HG03442 (cell line): ENCODE measurements at regions not wholly inside any gene's neighbourhood (a gene's known extent, or its start where the extent isn't known, plus 50 kb on each side); places are given as distances from the start of the nearest gene placed in this dataset.
"Not testable (repeated sequence)": the region's sequence is repeated elsewhere in the genome, so short reads cannot be mapped to it uniquely, and the experiment has no call there.

Experiments
- ATAC-seq: cut with Tn5 transposase; IDR thresholded peaks from one replicate; pipeline ENCODE4 v1.9.1; 2021; ENCODE audit warnings: mild to moderate bottlenecking, moderate library complexity; ENCODE audit not compliant: unreplicated experiment

DNA sequence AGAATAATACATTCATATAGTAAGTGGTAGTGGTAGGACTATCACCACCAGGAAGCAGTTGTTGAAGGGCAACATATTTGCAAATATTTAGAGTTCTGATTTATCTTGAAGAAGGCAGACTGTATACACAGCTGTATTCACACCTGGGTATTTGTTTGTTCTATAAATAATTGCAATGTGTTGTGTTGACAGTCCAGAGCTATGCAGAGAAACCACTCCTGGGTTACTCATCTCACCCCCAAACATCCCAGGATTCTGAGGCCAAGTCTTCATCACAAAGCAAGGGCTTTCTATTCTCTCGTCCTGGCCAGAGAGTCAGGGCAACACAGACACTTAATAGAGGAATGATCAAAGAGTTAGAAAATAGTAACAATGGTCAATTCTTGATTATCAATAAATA lies 102.1 kb upstream of the FAT3 start:
- no peak for ATAC-seq

DNA sequence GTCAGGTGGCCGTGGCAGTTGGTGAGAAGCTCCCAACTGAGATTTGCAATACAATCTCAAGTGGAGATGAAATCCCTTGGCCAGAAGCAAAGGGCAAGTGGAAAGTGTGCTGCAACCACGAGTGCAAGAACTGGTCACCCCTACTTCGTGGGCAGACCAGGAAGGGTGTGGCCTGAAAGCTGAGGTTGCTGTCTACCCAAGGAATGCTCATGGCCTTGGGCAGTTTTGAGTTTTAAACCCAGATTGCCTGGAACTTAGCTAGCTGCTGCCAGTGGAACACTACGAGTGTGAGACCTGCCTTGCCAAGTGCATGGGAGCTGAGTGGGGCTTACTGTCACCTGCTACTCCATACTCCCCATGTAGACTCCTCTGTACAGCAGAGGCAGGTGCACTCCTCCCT lies 113.3 kb upstream of the FAT3 start:
- no peak for ATAC-seq

DNA sequence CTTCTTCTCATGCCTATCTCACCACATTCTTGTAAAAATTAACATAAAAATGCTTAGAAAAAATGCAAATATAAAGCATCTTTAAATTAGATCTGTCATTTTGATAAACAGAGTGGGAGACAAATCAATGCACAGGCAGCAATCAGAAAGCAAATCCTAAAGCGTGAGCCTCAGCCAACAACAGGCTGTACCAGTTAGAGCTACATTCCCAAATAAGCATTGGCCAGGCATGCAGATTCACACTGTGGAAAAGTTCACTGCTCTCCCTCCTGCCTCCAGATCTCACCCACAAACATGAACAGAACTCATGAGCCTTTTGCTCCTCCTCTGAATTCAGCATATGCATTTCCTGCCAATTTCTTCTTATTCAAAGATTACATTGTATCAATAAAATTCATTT lies 115.2 kb upstream of the FAT3 start:
- ATAC-seq: no peak

DNA sequence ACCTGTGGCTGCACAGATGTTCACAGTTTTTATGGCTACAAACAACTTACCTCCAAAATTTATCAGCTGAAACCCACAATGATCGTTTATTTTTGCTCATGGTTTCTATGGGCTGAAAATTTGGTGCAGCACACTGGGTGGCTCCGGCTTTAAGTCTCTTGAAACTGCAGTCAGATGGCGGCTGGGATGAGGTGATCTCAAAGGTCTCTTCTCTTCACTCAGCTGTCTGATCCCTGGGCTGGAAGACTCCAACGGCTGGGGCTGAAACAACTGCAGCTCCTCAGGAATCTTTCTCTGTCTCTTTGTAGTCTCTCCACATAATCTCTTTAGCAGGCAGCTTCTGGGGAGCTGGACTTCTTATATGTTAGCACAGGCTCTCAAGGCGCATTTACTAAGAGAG lies 117.3 kb upstream of the FAT3 start:
- no peak for ATAC-seq

DNA sequence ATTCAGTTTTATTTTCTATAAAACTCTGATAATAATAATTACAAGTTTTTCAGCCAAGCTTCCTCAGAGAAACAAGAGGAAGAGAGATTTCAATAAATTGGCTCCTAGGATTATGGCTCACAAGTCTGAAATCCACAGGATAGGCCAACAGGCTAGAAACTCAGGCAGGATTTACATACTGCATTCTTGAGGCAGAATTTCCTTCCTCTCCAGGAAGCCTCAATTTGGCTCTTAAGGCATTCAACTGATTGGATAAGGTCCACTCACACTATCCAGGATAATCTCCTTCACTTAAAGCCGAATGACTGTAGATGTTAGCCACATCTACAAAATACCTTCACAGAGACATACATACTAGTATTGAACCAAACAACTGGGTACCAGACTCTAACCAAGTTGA lies 120.3 kb upstream of the FAT3 start:
- ATAC-seq: no peak

DNA sequence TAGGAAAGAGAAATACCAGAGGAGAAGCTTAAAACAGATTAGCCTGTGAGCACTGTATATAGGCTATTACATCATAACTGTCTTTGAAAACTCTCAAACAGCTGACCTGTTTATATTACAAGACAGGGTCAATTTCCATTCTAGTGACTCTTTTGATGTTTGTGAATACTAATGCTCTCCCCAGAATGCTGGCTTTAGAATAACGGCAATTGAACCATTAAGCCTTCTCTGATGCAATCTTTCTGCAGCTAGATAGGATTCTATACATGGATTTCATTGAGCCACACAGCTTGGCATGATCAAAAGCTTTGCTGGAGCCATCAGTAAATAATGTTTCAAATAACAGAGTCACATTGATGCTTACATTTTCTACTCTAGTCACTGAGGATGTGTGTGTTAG lies 122.7 kb upstream of the FAT3 start:
- no peak for ATAC-seq

DNA sequence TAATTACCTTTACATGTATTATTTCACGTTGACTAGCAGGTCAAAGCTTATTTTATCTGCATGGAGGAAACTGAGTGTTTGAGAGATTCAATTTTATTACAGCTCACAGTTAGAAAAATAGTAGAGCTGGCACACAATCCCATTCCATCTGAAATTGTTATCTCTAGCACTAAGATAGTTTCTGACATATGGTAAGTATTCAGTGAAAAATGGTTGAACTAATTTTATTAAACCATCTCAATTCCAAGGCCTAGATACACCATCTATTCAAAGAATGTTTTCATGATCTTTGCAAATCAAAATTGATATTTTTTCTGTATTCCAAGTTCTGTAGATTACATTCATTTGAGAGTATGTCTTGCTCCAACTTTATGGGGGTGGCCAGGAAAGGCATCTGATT lies 125.4 kb upstream of the FAT3 start:
- no peak for ATAC-seq

DNA sequence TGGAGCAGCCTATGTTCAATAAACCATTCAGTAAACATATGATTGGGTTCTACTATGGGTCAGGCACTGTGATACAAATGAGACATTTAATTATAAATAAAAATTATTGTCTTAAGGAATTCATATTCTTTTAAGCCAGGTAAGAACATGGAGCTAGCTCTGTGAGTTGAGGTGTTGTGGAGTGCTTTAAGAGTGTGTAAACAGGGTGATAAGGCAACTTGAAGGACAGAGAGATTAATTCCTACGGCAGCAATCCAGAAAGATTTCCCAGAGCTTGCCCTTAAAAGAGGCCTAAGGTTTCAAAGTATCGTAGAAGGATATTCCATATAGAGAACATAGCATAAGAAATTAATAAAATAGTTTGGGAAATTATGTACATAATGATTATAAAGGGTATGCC lies 126.4 kb upstream of the FAT3 start:
- no peak for ATAC-seq

DNA sequence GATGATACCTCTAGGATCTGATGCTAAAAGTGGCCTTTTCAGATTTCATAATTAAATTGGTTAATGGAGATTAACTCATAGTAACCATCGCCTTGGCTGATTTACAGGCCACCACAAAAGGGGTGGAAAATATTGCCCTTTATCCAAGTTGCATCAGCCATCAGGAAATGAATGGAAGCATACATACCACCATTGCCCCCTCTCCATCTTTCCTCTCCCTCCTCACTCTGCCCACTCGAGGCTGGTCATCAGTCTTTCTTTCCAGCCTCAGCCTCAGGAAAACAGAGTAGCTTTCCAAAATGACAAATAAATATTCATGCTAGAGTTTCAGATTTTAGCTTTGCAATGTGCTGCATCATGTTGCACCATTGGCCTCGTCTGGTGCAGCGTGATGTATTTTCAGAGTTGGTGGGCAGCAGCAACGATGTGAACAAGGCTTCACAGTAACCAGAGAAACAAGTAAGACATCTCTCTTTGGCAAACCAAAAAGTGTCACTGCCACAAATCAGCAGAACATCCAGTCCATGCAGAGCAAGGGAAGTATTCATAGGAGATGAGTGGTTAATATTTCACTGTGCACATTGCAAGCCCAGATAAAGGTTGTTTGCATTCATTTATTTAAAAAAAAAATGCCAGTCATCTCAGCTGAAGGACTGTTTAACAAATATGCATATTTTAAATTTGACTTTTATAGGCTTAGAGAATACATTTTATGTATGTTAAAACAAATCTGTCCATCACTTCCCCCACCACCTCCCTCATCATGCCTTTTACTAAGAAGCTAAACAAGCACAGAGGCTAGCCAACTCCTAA lies 136.7 kb upstream of the FAT3 start:
- no peak for ATAC-seq

DNA sequence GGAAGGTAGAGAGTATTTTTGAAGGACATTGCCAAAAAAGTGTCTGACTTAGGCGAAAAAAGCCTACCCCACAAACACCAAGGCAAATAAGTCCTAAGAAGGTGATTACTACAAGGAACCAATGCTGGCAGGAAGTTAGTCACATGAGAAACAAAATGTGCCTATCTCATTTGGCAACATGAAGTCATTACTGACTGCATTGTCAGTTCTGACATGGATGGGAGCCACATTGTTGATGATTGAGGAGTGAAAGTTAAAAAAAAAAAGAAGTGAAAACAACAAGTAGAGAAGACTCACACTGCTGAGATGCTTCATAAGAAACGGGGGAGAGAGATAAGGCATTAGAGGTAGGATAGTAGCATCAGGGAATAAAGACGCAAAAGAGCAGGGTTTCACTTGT lies 141.5 kb upstream of the FAT3 start:
- no peak for ATAC-seq

DNA sequence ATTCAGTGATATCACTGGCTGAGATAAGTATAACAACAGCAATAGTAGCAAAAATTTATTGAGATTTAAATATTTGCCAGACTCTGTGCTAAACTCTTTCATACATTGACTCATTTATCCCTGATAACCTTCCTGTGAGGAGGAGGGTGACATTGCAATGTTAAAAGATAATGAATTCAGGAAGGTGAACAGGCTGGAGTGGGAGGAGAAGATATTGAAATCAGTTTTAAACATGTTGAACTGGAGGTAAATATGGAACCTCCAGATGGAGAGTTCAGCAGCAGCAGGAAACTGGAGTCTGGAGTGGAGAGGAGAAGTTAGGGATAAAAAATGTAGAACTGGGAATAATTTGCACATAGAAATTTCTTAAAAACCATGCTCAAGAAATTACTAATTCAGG lies 142.0 kb upstream of the FAT3 start:
- ATAC-seq: no peak

DNA sequence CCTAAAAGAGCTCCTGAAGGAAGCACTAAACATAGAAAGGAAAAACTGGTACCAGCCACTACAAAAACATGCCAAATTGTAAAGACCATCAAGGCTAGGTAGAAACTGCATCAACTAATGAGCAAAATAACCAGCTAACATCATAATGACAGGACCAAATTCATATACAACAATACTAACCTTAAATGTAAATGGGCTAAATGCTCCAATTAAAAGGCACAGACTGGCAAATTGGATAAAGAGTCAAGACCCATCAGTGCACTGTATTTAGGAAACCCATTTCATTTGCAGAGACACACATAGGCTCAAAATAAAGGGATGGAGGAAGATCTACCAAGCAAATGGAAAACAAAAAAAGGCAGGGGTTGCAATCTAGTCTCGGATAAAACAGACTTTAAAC lies 150.1 kb upstream of the FAT3 start:
- ATAC-seq: not testable (repeated sequence)

DNA sequence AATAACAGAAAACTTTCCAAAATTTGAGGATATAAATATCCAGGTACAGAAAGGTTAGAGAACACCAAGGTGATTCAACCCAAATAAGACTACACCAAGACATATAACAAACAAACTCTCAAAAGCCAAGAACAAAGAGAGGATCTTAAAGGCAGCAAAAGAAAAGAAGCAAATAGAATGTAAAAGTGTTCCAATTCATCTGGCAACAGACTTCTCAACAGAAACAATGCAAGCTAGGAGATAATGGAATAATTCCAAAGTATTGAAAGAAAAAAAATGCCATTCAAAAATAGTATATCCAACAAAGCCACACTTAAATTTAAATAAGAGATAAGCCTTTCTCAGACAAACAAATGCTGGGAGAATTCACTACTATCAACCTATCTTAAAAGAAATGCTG lies 153.0 kb upstream of the FAT3 start:
- ATAC-seq: no peak

DNA sequence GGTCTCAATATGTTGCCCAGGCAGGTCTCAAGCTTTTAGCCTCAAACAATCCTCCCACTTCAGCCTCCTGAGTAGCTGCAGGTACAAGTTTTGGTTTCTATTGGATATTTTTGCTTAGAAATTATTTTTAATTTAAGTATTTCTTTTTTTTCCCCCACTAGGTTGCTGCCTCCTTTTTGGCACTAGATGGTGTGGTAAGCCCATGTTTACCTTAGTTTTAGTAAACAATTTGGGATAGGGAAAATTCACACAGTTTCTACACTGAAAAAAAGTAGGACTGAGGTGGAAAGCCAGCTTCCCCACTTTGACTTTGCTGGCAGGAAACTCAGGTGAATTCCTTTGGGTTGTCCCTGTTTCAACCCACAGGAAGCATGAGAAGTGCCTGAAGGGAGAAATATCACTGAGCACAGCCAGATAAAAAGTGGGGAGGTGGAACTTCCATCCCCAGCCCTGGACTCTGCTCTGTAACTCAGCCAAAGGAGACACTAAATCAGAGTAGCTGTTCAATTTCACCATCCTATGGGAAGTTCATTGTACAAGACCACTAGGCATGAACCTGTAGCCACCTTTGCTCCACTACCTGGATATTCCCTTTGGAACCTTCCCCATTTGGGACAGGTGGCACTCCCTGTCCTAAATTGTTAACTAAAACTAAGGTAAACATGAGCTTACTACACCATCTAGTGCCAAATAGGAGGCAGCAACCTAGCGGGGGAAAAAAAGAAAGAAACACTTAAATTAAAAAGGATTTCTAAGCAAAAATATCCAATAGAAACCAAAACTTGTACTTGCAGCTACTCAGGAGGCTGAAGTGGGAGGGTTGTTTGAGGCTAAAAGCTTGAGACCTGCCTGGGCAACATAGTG lies 154.4 kb upstream of the FAT3 start:
- ATAC-seq: no peak

DNA sequence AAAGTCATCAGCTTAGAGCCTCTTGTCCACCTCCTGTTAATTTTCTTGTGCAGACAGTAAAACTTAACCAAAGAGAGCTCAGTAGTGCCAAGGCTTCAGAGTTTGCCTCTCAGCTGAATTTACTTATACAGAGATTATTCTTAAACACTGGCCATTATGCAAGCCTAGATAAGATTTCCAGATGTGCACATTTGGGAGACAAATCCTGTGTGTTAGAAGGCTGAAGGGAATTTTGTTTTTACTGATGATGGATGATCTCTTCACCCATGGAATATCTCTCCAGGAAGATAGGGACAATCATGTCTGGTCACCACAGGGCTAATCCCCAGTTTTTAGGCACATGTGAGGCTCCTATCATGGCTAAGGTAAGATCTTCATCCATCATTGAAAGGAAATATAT lies 157.6 kb upstream of the FAT3 start:
- ATAC-seq: no peak

DNA sequence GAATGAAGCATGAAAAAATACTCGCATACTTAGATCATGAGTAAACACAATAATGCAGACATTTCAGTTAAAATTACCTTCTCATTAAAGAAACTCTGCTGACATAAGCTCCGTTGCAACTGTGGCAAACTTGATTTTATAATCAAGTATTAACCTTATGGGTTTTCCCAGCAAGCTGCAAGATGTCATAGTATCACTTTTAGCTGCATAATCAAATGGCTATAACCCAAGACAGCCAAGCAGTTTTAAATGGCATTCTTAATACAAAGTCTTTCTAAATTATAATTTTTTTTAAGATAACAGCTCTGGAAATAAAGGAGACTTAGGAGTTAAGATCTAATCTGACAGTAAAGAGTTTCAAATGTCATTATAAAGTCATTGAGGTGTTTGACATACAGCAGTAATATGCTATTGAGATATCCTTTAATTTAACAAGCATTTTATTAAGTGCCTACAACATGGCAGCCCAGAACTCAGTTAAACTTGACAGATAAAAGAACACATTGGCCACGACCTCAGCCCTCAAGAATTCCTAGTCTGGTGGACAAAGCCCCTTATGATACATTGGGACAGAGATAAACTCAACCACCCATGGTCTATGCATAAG lies 163.1 kb upstream of the FAT3 start:
- no peak for ATAC-seq

DNA sequence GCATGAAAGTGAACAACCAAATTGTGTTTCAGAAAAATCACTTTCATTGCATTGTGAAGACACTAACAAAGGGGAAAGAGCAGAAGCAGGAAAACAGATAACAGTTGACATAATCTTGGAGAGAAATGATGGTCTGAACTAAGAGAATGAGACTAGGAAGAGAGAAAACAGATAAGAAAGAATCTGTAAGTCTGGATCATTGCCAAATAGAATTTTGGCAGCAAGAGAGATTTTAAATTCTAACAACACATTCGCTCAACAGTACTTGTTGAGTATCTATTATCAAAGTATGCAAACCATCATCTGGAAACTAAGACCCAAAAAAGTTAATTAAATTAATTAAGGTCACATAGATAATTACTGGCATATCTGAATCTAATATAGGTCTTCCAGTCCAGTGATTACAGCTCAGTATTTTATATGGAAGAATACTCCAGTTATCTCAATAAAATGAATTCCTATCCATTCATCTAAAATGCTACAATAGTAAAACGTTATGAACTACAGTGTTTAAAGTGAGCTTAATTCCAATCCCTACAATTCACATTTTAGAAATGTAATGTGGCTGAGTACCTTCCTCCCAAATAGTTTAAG lies 166.7 kb upstream of the FAT3 start:
- no peak for ATAC-seq

DNA sequence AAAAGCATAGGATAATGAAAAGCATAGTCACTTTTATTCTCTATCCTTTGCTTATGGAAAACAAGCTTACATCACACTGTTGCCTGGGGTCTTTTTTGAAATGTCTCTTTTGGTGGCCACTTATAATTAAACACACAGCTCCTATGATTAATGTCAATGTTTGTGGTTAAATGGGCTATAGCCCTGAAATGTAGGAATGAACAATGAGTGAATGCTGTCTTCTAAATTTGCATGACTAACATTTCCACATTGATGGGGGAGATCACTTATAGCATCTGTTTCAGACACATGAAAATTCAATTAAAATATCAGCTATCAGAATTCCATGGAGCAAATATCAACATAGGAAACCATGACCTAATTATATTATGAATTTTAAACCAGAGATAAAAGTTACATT lies 171.4 kb upstream of the FAT3 start:
- no peak for ATAC-seq

DNA sequence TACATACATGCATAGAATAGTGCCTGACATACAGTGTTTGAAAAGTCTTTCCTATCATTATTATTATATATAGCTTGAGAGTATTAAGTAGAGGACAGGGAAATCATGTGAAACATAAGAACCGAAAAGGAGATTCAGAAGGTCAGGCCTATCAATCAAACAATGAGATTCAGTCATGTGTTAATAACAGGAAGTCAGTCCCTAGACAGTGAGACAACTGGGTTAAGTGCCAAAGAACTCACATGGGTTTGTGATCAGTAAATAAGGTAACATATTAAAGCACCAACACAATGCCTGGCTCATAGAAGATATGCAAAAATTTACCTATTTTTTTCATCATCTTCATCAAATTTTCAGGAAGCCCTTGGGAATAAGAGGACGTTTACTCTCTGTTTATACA lies 174.3 kb upstream of the FAT3 start:
- no peak for ATAC-seq

DNA sequence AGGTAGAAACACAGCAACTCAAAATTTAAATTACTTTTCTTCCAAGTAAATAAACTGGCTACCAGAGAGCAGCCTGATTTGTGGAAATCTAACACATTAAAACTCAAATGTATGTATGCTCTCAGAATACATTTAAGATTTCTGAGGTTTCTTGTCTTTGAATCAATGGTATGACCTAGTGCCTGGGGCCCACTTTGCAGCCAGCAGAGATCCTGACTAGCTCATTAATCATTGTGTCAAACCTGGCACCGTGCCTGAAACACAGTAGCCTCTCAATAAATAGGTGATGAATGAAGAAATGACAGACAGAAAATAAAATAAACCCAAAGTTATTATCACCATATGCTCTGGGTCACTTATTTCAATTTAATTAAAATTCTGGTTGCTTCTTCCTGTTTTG lies 176.2 kb upstream of the FAT3 start:
- ATAC-seq: no peak

DNA sequence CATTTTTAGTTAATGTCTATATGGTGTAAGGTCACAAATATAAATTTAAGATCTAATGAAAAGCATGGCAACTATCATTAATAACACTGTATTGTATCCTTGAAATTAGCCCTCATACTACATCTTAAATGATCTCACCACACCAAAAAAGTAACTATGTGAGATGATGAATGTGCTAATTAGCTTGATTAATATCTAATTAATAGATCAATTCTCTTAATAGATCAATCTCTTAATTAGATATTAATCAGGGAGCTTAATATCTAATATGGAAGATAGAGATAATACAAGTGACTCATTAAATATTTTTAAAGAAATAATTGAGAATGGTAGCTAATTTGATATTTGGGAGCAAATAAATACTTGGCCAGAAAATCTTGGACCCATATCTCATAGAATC lies 178.5 kb upstream of the FAT3 start:
- no peak for ATAC-seq

DNA sequence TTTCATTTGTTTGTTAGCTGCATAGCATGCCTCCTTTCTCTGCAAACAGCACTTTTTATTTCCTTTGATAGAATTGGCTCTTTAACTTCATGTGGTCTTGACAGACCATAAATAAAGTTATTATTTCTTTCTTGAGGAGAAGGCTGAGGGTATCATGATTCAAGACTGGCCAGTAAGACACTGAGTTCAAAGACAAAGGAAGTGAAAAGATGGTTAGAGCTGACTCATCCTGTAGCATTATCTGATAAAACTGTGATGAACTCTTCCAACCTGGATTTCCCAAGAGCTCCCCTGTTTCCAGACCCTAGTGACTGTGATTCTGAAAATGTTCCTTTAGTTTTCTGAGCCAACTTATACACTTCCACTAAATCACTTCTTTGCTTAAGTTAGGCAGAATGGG lies 179.3 kb upstream of the FAT3 start:
- no peak for ATAC-seq
